ENCODE measurements at regions not wholly inside any gene's neighbourhood (a gene's known extent, or its start where the extent isn't known, plus 50 kb on each side); places are given as distances from the start of the nearest gene placed in this dataset.
"Not testable (repeated sequence)": the region's sequence is repeated elsewhere in the genome, so short reads cannot be mapped to it uniquely, and the experiment has no call there.

DNA sequence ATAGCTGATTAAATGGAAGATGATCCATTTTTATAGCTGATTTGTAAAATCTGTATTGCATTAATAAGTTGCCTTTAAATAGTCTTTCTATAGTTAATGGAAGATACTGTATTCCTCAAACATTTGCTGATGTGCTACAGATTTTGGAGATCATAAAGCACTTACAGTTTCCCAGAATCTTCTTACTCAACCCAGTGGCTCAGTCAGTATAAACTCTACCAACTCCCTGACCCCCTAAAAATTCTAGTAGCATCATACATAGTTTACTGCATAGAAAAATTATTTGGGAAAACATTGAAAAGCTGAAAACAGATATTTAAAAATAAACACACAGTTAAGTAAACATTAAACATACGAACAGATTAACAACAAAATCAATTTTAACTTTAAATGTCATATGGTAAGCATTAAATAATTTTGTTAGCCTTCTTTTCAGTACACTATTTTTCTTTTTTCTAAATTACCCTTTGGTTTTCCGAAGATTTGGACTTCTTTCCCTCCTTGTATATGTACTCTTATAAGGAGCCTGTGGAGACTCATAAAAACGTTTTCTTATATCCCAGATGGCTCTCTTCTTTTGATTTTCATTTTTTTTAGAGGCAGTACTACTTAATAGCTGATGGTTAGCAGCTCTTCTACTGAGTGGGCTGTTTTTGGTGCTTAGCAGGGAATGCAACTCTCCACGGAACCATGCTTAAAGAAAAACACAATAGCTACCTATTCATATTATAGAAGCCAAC, 62.7 kb upstream of the BMP5 start:
- peak in 2 of 3 donors; percentile 37 to 55 for DNase-seq
- Histone ChIP-seq H3K36me3 (ENCODE audit: control insufficient read depth in 4 of 4, insufficient read depth in 4 of 4, low read length in 4 of 4) (no peaks in the 10 kb centered on the region), H3K4me3 (no peak overlapping the region), H3K27ac (ENCODE audit: low read depth in 1 of 2, low read length in 1 of 2) (no peak overlapping the region), H3K27me3 (ENCODE audit: control insufficient read depth in 3 of 3, insufficient read depth in 3 of 3, low read length in 2 of 3) (no peaks in the 10 kb centered on the region), H3K9me3 (ENCODE audit: control insufficient read depth in 4 of 4, insufficient read depth in 3 of 4, low read length in 3 of 4) (no peaks in the 10 kb centered on the region), H3K4me1 (ENCODE audit: control insufficient read depth in 5 of 5, insufficient read depth in 5 of 5, low read length in 5 of 5) (peaks cover 0 to 6% (median 0%) of the 10 kb centered on the region in 5 donors), H3K9ac (ENCODE audit: insufficient read depth in 1 of 2, low read length in 2 of 2) (no peak overlapping the region)
- TF ChIP-seq, protein P1, sequence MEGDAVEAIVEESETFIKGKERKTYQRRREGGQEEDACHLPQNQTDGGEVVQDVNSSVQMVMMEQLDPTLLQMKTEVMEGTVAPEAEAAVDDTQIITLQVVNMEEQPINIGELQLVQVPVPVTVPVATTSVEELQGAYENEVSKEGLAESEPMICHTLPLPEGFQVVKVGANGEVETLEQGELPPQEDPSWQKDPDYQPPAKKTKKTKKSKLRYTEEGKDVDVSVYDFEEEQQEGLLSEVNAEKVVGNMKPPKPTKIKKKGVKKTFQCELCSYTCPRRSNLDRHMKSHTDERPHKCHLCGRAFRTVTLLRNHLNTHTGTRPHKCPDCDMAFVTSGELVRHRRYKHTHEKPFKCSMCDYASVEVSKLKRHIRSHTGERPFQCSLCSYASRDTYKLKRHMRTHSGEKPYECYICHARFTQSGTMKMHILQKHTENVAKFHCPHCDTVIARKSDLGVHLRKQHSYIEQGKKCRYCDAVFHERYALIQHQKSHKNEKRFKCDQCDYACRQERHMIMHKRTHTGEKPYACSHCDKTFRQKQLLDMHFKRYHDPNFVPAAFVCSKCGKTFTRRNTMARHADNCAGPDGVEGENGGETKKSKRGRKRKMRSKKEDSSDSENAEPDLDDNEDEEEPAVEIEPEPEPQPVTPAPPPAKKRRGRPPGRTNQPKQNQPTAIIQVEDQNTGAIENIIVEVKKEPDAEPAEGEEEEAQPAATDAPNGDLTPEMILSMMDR (IDR thresholded peaks at IDR 0.05; ENCODE audit: control extremely low read depth, extremely low read depth), result no peak
- WGBS, 2 donors, result 68 to 71% methylated on average over 4 of the region's 4 CpGs
- no peak for ATAC-seq (ENCODE audit: insufficient read depth, low FRiP score)

DNA sequence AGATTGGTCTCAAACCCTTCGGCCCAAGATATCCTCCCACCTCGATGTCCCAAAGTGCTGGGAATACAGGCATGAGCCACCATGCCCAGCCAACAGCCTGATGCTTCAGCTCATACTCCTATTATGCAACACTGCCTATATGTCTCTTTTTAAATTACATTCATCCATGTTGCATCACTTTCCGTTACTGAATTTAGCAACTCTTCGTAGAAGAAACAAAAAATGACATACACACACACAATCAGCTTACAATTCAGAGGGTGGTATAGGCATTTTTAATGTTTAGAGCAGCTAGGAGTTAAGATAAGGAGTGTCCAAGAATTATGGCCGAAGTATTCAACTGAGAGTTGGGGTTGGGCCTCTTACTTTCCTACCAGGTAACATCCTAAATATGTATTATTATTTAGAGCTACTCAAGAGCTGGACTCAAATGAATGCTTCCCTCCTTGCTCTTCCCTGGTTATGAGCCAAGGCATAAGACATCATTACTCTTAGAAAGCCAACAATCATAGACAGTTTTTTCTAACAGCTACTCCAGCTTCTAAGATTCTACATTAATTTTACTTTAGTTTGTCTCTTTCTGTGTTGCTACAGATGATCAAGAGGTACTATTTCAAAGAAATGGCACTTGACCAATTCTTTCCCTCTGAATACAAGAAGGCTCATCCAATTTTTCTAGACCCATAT, 62.0 kb upstream of the BMP5 start:
- H3K4me3 ChIP-seq, result no peak overlapping the region
- H3K27ac ChIP-seq (ENCODE audit: low read depth in 1 of 2, low read length in 1 of 2), result no peak overlapping the region
- no peak for ATAC-seq (ENCODE audit: insufficient read depth, low FRiP score)
- TF ChIP-seq, protein P1 (IDR thresholded peaks at IDR 0.05; ENCODE audit: control extremely low read depth, extremely low read depth), result no peak
- H3K27me3 ChIP-seq (ENCODE audit: control insufficient read depth in 3 of 3, insufficient read depth in 3 of 3, low read length in 2 of 3), result no peaks in the 10 kb centered on the region
- H3K9ac ChIP-seq (ENCODE audit: insufficient read depth in 1 of 2, low read length in 2 of 2), result no peak overlapping the region
- H3K9me3 ChIP-seq (ENCODE audit: control insufficient read depth in 4 of 4, insufficient read depth in 3 of 4, low read length in 3 of 4), result no peaks in the 10 kb centered on the region
- peak; percentile 22 to 86 (median 63) for DNase-seq
- H3K4me1 ChIP-seq (ENCODE audit: control insufficient read depth in 5 of 5, insufficient read depth in 5 of 5, low read length in 5 of 5), result peaks cover 0 to 6% (median 0%) of the 10 kb centered on the region in 5 donors
- no peaks in the 10 kb centered on the region for H3K36me3 ChIP-seq (ENCODE audit: control insufficient read depth in 4 of 4, insufficient read depth in 4 of 4, low read length in 4 of 4)
- 75 to 79% methylated on average over 5 of the region's 5 CpGs for WGBS, 2 donors

DNA sequence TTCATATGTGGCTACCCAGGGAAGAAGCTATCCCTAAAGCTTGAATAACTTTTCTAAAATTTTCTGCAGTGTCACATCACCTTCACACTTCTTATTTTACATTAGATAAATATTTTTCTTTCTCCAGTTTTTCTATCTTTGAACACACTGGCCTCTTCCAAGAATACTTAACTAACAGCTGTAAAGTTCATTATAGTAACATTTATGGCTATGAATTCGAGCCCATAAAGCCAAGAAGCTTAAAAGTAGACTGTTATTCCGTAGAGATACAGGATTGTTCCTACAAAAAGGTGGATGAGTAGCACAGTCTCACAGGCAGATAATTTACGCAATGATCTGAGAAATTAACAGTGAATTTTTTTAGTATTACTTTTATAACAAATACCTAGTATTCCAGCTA, 55.7 kb upstream of the BMP5 start:
- WGBS, 2 donors, result 68 to 80% methylated on average over 3 of the region's 3 CpGs
- Histone ChIP-seq H3K4me3 (no peak overlapping the region), H3K4me1 (ENCODE audit: control insufficient read depth in 5 of 5, insufficient read depth in 5 of 5, low read length in 5 of 5) (peaks cover 0 to 7% (median 0%) of the 10 kb centered on the region in 5 donors), H3K27ac (ENCODE audit: low read depth in 1 of 2, low read length in 1 of 2) (no peak overlapping the region), H3K9ac (ENCODE audit: insufficient read depth in 1 of 2, low read length in 2 of 2) (no peak overlapping the region), H3K27me3 (ENCODE audit: control insufficient read depth in 3 of 3, insufficient read depth in 3 of 3, low read length in 2 of 3) (no peaks in the 10 kb centered on the region), H3K9me3 (ENCODE audit: control insufficient read depth in 4 of 4, insufficient read depth in 3 of 4, low read length in 3 of 4) (no peaks in the 10 kb centered on the region), H3K36me3 (ENCODE audit: control insufficient read depth in 4 of 4, insufficient read depth in 4 of 4, low read length in 4 of 4) (no peaks in the 10 kb centered on the region)
- DNase-seq (peak in 2 of 3 donors; percentile 47 to 59), ATAC-seq (ENCODE audit: insufficient read depth, low FRiP score) (no peak)
- TF ChIP-seq, protein P1 (IDR thresholded peaks at IDR 0.05; ENCODE audit: control extremely low read depth, extremely low read depth), result no peak

DNA sequence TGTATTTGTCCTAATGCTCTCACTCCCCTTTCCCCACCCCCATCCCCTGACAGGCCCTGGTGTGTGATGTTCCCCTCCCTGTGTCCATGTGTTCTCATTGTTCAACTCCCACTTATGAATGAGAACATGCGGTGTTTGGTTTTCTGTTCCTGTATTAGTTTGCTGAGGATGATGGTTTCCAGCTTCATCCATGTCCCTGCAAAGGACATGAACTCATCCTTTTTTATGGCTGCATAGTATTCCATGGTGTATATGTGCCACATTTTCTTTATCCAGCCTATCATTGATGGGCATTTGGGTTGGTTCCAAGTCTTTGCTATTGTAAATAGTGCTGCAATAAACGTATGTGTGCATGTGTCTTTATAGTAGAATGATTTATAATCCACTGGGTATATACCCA, 52.3 kb upstream of the BMP5 start:
- ATAC-seq (ENCODE audit: insufficient read depth, low FRiP score); H3K27me3 ChIP-seq (ENCODE audit: control insufficient read depth in 3 of 3, insufficient read depth in 3 of 3, low read length in 2 of 3); DNase-seq; H3K36me3 ChIP-seq (ENCODE audit: control insufficient read depth in 4 of 4, insufficient read depth in 4 of 4, low read length in 4 of 4); H3K4me3 ChIP-seq; H3K9ac ChIP-seq (ENCODE audit: insufficient read depth in 1 of 2, low read length in 2 of 2); H3K27ac ChIP-seq (ENCODE audit: low read depth in 1 of 2, low read length in 1 of 2); H3K4me1 ChIP-seq (ENCODE audit: control insufficient read depth in 5 of 5, insufficient read depth in 5 of 5, low read length in 5 of 5); H3K9me3 ChIP-seq (ENCODE audit: control insufficient read depth in 4 of 4, insufficient read depth in 3 of 4, low read length in 3 of 4): not testable (repeated sequence)
- WGBS, 2 donors, result 74 to 90% methylated on average over 2 of the region's 2 CpGs

Data from lung (tissue), 11 donors.